Fibroblast of skin of right biceps (primary cell): ENCODE measurements at regions not wholly inside any gene's neighbourhood (a gene's known extent, or its start where the extent isn't known, plus 50 kb on each side); places are given as distances from the start of the nearest gene placed in this dataset.

Source experiments
- DNase-seq: peaks from one replicate; pipeline ENCODE4 v3.0.0-alpha.2; 2013

DNA sequence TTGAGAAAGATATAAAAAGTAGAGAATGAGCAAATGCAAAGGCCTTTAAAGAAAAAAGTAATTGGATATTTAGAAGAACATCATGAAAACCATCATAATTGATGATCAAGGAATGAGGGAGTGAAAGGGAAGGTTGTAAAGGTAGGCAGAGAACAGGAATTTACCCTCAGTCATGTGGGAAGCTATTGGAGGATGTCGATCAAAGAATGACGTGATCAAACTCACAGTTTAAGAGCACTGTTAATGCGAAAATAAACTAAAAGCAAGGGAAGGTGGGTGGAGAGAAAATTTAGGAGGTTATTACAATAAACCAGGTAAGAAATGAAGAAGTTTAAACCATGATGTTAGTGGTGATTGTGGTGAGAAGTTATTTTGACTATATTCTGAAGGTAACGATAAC lies 982.6 kb upstream of the EYS start:
- DNase-seq: no peak

DNA sequence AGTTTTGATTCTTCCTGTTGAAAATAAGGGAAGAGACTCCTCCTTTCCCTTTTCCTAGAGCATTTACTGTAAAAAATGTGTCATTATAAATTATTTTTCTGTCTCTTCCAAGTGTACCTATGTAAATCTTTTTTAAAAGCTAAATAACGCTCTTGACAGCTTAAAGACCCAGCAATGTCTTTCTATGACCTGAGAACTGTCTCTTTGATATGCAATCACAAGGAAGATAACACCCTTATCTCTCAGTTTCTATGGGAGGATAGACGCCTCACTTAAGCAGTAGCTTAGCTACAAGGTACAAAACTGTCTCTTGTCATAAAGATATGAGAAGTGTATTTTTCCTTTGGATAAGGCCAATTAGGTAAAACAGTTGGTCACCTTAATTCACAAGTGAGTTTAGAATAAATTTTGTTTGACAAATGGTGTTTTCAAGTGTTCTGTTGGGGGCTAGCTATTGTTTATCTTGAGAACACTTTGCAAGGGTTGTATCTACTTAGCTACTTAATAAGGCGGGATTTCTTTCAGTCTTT lies 980.6 kb upstream of the EYS start:
- DNase-seq: no peak

DNA sequence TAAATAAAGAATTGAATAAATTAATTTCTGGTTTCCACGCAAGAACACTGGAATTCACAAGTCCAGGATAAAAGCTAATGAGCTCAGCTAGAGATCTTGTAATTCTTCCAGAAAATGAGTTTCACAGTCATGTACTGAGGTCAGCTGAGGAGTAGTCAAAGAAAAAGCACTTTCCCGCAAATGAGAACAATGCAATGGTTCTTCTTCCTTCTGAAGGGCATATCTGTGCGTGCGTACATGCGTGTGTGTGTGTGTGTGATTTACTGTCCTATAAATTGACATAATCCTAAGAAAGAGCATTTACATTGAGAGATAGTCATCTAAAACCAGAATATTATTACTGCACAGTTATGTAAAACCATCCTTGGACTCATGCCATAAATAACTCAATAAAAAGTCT lies 968.9 kb upstream of the EYS start:
- no peak for DNase-seq

DNA sequence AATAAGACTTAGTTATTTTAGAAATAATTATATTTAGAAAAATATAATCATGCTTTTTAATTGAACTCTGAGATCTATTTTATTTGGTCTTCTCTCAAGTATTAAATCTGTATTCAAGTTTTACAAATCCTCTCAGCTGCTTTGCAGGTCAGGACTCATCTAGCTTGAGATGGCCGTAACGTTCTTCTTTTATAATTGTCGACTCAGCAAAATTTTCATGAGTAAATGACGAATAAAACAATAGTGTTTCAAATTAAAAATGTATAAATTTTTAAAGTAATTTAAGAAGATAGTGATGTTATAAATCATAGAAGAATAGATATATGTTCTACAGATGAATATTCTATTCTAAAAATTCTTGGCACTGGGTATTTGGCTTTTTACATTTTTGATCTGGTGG lies 957.1 kb upstream of the EYS start:
- no peak for DNase-seq

DNA sequence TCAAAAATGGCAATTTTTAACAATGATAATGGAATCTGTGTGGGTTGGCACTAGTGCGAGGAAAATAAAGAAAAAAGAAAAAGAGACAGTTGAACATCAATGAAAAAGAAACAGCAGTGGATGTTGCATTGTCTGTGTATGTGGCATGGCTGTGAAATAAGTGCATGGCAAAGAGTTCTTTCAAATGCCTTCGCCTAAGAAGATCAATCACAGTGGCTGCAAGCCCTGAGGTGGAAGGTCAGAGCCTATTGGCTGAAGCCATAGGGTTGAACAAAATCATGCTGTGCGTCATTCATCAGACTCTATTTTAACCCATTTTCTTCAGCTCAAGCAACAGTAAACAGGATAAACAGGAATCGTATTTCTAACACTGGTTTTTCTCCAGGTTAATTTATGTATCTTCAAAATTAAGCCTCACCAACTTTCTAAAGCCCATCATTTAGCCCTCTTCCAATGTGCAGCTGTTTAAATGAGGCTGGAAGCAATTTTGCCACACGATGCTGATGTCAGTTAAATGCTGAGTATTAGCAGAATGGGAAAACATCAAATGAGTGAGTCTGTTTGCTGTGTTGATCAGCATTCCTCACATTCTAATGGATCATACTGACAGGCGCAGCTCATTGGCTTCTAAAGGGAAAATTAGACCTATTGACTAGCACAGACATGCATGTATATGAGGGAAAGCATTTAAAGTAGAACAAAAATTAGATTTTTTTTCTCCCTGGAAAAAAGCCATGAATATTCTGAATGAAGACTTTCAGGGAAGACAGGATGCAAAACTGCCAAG lies 955.9 kb upstream of the EYS start:
- DNase-seq: peak; percentile 10

DNA sequence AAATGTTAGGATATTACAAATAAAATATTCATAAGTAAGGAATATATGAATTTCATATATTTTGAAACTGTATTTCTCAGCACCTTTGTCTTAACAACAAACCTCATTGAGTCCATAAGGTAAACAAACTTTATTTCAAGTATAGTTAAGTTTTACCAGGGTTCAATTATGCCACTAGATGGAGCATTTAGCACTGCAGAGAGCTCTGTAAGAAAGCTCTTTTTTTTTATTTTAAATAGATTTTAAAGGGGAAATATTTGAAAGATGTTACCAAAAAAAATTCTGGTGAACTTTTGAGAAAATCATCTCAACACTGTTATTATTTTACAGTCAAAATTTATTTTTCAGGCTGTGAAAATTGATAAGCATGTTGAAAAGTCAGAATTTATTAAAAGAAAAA lies 955.2 kb upstream of the EYS start:
- peak; percentile 33 for DNase-seq

DNA sequence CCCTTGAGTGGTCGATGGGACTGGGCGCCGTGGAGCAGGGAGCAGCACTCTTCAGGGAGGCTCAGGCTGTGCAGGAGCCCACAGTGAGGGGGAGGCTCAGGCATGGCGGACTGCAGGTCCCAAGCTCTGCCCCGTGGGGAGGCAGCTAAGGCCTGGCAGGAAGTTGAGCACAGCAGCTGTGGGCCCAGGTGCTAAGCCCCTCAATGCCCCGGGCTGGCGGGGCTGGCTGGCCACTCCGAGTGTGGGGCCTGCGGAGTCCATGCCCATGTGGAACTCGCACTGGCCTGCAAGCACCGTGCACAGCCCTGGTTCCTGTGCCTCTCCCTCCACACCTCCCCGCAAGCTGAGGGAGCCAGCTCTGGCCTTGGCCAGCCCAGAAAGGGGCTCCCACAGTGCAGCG lies 948.4 kb upstream of the EYS start:
- no peak for DNase-seq

DNA sequence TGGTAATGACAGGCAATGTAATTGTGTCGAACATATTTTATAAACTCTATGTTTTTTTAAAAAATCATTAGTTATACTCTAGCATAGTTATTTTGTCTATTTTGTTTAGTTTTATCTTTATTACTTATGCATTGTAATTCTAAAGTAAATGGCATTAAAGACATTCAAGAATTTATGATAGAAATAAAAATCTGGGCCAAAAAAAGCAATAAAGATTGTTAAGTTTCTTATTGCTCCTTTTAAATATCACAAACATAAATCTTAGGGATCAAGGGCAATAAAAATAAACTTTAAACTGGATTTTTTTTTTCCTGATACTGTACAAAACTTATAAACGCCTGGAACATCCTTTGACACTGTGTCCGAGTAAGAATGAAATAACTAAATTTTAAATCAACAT lies 931.5 kb upstream of the EYS start:
- no peak for DNase-seq

DNA sequence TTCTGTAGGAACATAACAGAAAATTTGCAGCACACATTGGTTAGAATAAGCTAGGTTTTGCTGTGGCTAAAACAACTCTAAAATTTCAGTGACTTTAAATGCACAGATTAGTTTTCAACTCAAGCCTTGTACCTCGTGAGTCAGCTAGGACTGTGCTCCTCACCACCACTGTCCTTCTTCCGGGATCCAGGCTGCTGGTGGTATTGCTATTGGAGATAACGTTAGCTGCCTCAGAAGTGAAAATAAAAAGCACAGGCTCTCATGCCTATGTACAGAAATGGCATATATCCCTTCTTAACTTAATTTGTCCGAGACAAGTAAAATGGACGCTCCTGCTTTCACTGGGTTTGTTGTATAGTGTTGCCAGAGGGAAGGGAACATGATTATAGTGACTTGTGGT lies 931.1 kb upstream of the EYS start:
- no peak for DNase-seq

DNA sequence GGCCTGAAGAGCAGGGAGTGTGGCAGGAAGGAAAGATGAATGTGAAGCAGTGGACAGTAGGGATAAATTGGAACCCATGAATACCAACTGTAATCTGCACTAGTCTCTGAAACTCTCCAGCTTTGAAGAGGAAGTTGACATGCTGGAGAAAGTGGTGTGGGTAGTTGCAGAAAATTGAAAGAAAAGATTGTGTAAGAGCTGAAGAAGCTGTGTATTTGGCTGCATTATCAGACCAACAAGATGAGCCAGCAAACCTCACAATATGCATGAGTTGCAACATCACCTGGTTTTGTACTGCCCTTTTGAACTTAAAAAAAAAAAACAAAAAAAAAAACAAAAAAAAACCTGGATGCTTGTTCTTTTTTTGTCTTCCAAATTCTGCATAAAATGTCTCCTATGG lies 921.9 kb upstream of the EYS start:
- DNase-seq: no peak

DNA sequence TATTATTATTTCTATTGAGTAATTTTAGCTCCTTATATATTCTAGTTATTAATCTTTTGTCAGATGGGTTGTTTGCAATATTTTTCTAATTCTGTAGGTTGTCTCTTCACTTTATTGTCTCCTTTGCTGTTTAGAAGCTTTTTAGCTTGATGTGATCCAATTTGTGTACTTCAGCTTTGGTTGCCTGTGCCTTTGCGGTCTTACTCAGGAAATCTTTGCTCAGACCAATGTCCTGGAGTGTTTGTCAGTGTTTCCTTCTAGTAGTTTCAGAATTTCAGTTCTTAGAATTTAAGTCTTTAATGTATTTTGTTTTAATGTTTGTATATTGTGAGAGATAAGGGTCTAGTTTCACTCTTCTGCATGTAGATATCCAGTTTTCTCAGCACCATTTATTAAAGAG lies 916.0 kb upstream of the EYS start:
- no peak for DNase-seq

DNA sequence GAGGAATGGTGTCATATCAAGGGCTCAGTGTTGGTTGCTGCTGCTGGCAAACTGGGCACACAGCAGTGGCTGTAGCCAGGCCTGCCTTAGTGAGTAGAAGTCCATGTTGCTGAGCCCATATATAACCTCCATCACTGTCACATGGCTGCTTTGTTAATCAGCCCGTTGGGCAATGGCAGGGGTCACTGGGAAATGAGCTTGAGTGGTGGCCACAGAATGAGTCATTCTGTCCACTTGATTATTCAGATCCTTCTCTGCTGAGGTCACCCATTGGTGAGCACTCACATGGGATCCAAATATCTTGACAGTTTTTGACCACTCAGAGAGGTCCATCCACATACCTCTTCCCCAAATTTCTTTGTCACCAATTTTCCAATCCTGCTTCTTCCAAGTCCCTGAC lies 898.9 kb upstream of the EYS start:
- DNase-seq: peak; percentile 22

DNA sequence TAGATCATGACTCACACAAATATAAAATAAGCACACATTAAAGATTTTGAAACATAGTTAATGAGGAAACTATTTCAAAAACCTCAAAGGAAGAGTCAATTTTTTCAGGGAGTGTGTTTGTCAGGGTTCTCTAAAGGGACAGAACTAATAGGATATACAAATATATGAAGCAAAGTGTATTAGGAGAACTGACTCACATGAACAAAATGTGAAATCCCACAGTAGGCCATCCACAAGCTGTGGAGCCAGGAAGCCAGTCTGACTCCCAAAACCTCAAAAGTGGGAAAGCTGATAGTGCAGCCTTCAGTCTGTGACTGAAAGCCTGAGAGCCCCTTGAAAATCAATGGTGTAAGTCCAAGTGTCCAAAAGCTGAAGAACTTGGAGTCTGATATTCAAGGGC lies 898.0 kb upstream of the EYS start:
- peak; percentile 74 for DNase-seq

DNA sequence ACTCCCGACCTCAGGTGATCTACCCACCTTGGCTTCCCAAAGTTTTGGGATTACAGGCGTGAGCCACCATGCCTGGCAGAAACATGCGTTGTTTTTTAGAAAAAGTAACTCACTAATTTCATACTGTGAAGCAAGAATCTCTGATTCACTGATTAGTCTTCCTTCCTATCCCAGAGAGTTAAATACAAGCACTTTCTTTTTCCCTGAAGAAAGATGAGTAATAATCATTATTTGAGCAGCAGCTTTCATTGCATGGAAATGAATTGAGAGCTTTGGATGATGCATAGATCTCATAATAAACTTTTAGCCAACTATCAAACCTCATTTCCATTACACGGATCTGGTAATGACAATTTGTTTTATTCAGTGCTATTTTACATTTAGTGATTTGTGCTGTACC lies 892.5 kb upstream of the EYS start:
- DNase-seq: peak; percentile 55

DNA sequence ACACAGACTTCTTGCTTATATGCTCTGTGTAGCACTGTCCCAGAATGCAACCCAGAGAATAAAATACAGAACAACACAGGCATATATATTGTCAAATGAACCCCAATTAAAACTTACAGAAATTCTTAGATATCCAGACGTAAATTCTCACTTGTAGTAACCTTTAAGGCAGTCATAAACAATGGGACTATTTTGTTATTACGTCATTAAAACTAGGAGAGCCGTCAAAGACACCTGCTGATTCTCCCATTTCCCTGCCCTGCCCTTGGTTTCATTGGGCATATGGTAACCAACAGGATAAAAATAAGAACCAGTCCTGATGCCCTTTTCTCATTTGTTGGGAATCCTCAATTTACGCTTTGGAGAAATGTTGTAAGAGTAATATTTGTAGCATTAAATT lies 871.3 kb upstream of the EYS start:
- DNase-seq: no peak

DNA sequence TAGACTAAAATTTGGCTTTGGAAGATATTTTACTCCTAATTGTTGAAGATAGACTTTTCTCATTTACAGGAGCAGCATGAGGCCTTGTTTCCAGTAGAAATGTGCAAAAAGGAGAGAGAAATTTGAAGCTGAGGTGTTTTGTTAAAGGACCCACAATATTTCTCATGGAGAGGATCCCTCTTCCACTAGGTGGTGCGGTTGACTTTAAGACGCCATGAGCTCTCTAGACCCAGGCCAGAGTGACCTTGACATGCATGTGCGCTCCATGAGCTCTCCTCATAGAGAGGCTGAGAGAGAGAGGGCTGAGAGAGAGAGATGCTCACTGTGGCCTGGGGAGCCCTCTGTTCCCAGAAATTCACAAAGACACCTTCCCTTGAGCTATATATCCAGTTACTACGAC lies 861.2 kb upstream of the EYS start:
- DNase-seq: no peak

DNA sequence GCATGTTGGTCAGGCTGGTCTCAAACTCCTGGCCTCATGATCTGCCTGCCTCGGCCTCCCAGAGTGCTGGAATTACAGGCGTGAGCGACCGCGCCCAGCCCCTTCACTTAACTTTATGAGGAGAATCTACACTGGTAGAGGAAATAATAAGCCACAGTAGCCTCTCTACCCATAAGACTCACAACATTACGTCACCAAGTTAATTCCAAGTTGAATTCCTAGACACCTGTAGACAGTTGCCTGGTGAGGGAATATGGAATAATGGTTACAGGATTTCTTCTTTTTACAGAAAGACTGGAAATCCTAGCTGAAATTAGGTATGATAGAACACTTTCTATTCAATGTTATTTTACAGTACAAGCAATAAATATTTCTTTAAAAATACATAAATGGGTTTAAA lies 854.5 kb upstream of the EYS start:
- DNase-seq: no peak

DNA sequence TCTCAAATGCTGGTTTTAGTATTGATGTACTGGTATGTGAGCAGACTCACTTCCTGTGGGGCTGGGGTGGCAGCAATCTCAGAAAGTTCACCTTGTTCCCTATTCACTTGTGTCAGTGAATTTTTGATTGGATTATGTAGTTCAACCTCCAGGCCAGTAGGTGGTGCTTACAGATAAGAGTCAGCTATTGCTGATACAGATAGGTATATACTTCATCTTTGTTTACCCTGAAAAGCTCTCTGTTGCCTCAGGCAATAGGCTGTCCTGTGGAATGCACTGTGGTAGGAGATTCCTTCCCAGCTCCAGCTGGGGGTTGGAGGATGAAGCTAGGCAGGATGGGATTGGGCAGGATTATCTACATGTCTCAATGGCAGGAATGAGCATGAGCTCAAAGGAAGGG lies 851.2 kb upstream of the EYS start:
- no peak for DNase-seq

DNA sequence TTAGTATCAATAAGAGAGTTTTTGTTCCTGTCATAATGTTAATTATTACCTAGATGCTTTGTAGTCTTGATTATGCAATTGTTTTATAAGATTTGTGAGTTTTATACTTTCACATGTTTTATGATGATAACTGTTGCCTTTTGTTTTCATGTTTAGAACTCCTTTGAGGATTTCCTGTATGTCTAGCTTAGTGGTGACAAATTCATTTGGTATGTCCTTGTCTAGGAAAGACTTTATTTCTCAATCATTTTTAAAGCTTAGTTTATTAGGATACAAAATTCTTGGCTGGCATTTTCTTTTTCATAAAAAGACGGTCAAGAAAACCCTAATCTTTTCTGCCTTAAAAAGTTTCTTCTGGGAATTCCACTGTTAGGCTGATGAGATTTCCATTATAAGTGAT lies 849.9 kb upstream of the EYS start:
- no peak for DNase-seq

DNA sequence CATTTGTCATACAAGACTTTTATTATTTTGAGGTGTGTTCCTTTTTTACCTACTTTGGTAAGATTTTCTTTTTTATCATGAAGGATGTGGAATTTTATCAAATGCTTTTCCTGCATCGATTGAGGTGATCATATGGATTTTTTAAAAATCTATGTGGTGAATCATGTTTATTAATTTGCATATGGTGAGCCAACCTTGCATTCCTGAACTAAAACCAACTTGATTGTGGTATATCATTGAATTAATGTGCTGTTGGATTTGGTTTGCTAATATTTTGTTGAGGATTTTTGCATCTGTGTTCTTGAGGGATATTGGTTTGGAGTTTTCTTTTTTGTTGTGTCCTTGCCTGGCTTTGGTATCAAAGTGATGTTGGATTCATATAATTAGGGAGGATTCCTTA lies 848.1 kb upstream of the EYS start:
- DNase-seq: peak; percentile 15

DNA sequence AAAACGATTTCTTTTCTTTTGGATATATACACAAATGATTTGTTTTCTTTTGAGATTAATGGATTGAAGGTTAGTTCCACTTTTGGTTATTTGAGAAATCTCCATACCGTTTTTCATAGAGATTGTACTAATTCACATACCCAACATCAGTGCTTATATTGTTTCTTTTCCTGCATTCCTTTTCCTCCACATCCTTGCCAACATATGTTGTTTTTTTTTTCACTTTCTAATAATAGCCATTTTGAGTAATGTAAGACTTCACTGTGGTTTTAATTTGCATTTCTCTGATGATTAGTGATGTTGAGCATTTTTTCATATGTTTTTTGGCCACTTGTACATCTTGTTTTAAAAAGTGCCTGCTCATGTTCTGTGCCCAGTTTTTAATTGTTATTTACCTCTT lies 846.4 kb upstream of the EYS start:
- DNase-seq: peak; percentile 43

DNA sequence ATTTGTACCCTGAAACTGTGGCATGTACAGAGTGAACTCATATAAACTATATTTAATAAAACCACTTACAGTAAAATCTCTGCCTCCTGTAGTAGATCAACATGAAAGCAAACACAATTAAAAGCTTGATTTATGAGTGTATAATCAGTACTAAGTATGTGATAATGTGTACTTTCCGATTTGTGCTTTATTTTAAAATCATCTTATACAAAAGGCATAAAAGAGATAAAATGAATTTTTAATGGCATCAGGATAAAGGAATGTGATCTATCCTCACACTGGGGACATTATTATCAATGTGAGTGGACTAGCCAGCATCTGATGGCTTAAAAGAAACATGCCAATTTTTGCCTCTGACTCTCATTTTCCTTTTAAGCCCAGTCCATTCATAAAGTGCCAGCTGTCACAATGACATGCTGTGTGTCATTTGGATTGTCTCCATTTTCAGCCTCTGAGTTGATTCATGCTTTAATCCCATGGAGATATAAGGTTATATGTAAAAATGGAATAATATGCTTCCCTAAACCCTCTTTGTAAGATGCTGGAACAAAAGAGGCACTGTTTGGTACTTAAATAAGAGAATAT lies 831.6 kb upstream of the EYS start:
- DNase-seq: no peak

DNA sequence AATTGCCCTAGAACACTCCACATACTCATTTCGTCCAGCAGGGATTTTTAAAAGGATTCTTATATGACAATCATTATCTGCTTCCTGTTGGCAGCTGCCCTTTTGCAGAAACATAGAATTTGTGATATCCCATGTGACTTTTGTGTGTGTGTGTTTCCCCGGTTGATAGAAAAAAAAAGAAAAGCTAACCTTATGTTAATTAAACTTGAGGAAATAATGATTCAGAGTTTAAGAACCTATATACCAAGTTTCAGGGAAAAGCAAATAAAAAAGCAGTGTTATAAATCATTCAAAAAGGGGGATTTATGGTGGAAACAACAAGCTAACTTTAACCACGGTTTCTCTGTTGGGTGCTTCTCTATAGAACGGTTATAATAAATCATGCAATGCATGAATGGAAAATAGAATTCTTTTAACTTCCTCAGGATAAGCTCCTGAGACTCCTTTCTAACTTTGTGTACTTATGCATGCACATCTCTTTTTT lies 826.9 kb upstream of the EYS start:
- DNase-seq: no peak

DNA sequence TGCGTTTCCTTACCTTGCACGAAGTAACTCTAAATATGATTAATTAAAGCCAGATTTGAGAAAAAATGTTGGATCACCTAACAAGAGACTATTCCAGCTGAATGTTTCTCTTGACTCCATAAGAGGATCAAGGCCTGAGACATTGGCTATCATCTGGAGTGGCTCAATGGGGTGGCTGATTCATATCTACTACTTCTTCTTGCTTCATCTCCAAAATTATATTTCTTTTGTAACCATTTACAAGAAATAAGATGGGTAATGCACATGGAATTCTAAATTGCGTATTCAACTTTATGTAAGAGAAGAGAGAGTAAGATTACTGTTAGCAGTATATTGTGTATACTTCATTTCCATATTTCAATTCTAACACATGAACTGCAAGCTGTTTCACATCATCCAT lies 819.0 kb upstream of the EYS start:
- DNase-seq: peak; percentile 8

DNA sequence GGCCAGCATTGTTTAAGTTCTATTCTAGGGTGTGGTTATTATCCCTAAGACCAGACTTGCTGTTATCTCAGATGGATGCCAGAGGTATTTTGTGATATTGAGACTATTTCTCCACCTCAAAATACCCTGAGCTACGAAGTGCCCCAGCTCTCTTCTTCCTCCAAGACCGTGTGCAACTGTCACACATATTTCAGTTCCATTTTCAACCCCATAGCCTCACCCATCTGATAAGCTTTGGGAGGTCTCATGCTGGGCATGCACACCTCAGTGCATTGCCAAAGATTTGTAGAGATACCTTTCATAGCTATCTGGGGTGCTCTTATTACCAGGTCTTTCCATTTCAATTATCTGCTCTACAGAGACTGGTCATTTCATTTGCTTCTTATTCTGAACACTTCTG lies 815.8 kb upstream of the EYS start:
- no peak for DNase-seq
